ENCODE measurements at regions not wholly inside any gene's neighbourhood (a gene's known extent, or its start where the extent isn't known, plus 50 kb on each side); places are given as distances from the start of the nearest gene placed in this dataset.

- no peak for ATAC-seq
- DNase-seq, result no peak
- peaks cover 1% of the 10 kb centered on the region for H3K4me1 ChIP-seq
- no peak overlapping the region for H3K4me3 ChIP-seq
- no peaks in the 10 kb centered on the region for H3K36me3 ChIP-seq
- TF ChIP-seq, protein P1, sequence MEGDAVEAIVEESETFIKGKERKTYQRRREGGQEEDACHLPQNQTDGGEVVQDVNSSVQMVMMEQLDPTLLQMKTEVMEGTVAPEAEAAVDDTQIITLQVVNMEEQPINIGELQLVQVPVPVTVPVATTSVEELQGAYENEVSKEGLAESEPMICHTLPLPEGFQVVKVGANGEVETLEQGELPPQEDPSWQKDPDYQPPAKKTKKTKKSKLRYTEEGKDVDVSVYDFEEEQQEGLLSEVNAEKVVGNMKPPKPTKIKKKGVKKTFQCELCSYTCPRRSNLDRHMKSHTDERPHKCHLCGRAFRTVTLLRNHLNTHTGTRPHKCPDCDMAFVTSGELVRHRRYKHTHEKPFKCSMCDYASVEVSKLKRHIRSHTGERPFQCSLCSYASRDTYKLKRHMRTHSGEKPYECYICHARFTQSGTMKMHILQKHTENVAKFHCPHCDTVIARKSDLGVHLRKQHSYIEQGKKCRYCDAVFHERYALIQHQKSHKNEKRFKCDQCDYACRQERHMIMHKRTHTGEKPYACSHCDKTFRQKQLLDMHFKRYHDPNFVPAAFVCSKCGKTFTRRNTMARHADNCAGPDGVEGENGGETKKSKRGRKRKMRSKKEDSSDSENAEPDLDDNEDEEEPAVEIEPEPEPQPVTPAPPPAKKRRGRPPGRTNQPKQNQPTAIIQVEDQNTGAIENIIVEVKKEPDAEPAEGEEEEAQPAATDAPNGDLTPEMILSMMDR (IDR thresholded peaks at IDR 0.05), result no peak
- no peaks in the 10 kb centered on the region for H3K27me3 ChIP-seq (ENCODE audit: low read depth)
- intact Hi-C loops (cut with DNase I), result no loop called here
- H3K27ac ChIP-seq, result no peak overlapping the region
- no peaks in the 10 kb centered on the region for H3K9me3 ChIP-seq
These were observed 157.3 kb downstream of the ACKR3 start for GRCh38 chr2:236726701-236727450.

- H3K27me3 ChIP-seq (ENCODE audit: low read depth), result no peaks in the 10 kb centered on the region
- DNase-seq, result no peak
- H3K36me3 ChIP-seq, result no peaks in the 10 kb centered on the region
- H3K27ac ChIP-seq, result no peak overlapping the region
- H3K9me3 ChIP-seq, result no peaks in the 10 kb centered on the region
- no peak for ATAC-seq
- peaks cover 4% of the 10 kb centered on the region for H3K4me1 ChIP-seq
- H3K4me3 ChIP-seq, result no peak overlapping the region
- TF ChIP-seq, protein P1 (IDR thresholded peaks at IDR 0.05), result no peak
- intact Hi-C loops (cut with DNase I), result no loop called here
These were observed 159.5 kb downstream of the ACKR3 start for GRCh38 chr2:236728916-236729670.

GRCh38 chr2:236730393-236730792 lies 160.8 kb downstream of the ACKR3 start:
- H3K4me3 ChIP-seq, result no peak overlapping the region
- H3K36me3 ChIP-seq, result no peaks in the 10 kb centered on the region
- no peak for ATAC-seq
- no peaks in the 10 kb centered on the region for H3K27me3 ChIP-seq (ENCODE audit: low read depth)
- TF ChIP-seq, protein P1 (IDR thresholded peaks at IDR 0.05), result no peak
- intact Hi-C loops (cut with DNase I), result no loop called here
- DNase-seq, result no peak
- H3K9me3 ChIP-seq, result no peaks in the 10 kb centered on the region
- peaks cover 4% of the 10 kb centered on the region for H3K4me1 ChIP-seq
- no peak overlapping the region for H3K27ac ChIP-seq

DNA sequence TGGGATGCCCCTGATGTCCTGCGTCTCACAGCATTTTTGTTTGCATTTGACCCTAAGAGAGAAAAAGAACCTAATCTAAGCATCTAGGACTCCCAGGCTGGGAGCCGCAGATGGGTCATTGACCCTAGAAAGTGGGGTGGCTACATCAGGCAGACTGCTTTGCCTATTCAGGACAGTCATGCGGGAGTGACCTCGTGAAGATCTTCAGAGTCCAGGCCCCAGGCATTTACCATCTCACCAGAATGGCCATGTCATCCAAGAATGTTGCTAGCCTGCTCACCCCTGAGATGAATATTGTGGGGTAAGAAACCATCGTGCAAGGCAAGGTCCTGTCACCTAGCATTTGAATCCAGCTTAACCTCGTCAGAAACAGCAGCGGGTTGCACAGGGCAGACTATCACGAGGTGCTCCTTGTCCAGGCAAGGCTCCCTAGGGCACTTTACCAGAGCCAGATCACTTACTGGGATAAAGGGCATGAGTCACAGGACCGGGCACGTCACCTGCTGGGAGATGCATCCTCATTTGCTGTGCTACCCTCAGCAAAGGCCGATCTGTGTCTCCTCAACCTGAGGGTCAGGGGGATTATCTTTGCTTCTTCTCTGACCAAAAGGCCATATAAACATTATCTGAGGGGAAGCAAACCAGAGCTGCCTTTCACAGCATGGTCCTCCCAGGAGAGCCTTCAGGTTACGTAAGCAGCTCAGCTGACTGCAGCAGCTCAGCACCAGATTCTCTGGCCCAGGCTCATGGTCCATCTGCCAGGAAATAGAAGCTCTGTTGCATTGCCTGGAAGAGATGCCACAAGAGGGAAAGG lies 162.3 kb downstream of the ACKR3 start:
- TF ChIP-seq, protein P1 (IDR thresholded peaks at IDR 0.05), result no peak
- no peak overlapping the region for H3K27ac ChIP-seq
- no peaks in the 10 kb centered on the region for H3K36me3 ChIP-seq
- no peak overlapping the region for H3K4me3 ChIP-seq
- ATAC-seq (peak; percentile 57 to 64), DNase-seq (no peak)
- no peaks in the 10 kb centered on the region for H3K9me3 ChIP-seq
- no peaks in the 10 kb centered on the region for H3K27me3 ChIP-seq (ENCODE audit: low read depth)
- peaks cover 4% of the 10 kb centered on the region for H3K4me1 ChIP-seq
- intact Hi-C loops (cut with DNase I), result no loop called here

- ATAC-seq (no peak), DNase-seq (no peak)
- Histone ChIP-seq H3K27ac (no peak overlapping the region), H3K9me3 (no peaks in the 10 kb centered on the region), H3K27me3 (ENCODE audit: low read depth) (no peaks in the 10 kb centered on the region), H3K36me3 (no peaks in the 10 kb centered on the region), H3K4me3 (no peak overlapping the region), H3K4me1 (peaks cover 4% of the 10 kb centered on the region)
- TF ChIP-seq, protein P1 (IDR thresholded peaks at IDR 0.05), result no peak
- intact Hi-C loops (cut with DNase I), result no loop called here
These were observed 163.5 kb downstream of the ACKR3 start for GRCh38 chr2:236733156-236733555.

Measured in lower lobe of right lung (tissue), 2 donors.